ENCODE measurements at regions not wholly inside any gene's neighbourhood (a gene's known extent, or its start where the extent isn't known, plus 50 kb on each side); places are given as distances from the start of the nearest gene placed in this dataset.

GRCh38 chr16:50972876-50973275 lies 178.2 kb downstream of the SALL1 start:
- no peaks in the 10 kb centered on the region for H4K20me1 ChIP-seq (ENCODE audit: insufficient read depth, low read length)
- H3K27ac ChIP-seq (ENCODE audit: low read length): no peak overlapping the region
- no peak overlapping the region for H3K4me2 ChIP-seq (ENCODE audit: insufficient read depth, low read length)
- no peaks in the 10 kb centered on the region for H3K27me3 ChIP-seq (ENCODE audit: insufficient read depth, low read length, poor library complexity)
- no peak overlapping the region for H2AFZ ChIP-seq (ENCODE audit: low read depth, low read length)
- no peak overlapping the region for H3K9ac ChIP-seq (ENCODE audit: low read depth, low read length)
- no peak for DNase-seq
- TF ChIP-seq, protein P1, sequence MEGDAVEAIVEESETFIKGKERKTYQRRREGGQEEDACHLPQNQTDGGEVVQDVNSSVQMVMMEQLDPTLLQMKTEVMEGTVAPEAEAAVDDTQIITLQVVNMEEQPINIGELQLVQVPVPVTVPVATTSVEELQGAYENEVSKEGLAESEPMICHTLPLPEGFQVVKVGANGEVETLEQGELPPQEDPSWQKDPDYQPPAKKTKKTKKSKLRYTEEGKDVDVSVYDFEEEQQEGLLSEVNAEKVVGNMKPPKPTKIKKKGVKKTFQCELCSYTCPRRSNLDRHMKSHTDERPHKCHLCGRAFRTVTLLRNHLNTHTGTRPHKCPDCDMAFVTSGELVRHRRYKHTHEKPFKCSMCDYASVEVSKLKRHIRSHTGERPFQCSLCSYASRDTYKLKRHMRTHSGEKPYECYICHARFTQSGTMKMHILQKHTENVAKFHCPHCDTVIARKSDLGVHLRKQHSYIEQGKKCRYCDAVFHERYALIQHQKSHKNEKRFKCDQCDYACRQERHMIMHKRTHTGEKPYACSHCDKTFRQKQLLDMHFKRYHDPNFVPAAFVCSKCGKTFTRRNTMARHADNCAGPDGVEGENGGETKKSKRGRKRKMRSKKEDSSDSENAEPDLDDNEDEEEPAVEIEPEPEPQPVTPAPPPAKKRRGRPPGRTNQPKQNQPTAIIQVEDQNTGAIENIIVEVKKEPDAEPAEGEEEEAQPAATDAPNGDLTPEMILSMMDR (IDR thresholded peaks at IDR 0.05; ENCODE audit: borderline replicate concordance, extremely low read depth, low read length, poor library complexity, severe bottlenecking): no peak
- no peak for TF ChIP-seq EZH2 (IDR thresholded peaks at IDR 0.05; ENCODE audit: borderline replicate concordance, low read depth, low read length, severe bottlenecking)
- H3K79me2 ChIP-seq (ENCODE audit: insufficient read depth, low read length): no peaks in the 10 kb centered on the region
- H3K4me1 ChIP-seq (ENCODE audit: insufficient read depth, low read length): no peaks in the 10 kb centered on the region
- no peaks in the 10 kb centered on the region for H3K36me3 ChIP-seq (ENCODE audit: insufficient read depth, low read length)
- H3K9me3 ChIP-seq (ENCODE audit: insufficient read depth, low read length, severe bottlenecking): no peaks in the 10 kb centered on the region
- H3K4me3 ChIP-seq (ENCODE audit: low read depth in 1 of 2, low read length in 2 of 2): no peak overlapping the region
- no peak for ATAC-seq (ENCODE audit: insufficient read depth, low read depth)

DNA sequence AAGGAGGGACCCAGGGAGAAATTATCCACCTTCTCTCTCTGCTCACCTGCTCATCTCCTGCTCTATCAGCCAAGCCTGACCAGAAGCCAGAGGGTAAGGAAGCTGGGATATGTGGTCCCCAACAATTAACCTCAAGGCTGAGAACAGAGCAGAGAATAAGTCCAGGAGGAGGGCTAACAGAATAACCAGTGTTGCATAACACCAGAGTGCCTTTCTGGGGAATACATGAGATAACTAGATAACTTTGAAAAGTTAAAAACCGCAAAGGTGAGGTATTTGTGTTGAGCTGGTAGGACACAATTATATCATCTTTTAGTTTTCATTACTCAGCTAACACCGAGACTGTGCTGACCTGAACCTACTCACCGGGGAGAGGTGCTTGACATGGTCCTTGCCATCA lies 180.8 kb downstream of the SALL1 start:
- Histone ChIP-seq H3K4me2 (ENCODE audit: insufficient read depth, low read length) (no peak overlapping the region), H3K79me2 (ENCODE audit: insufficient read depth, low read length) (no peaks in the 10 kb centered on the region), H3K27me3 (ENCODE audit: insufficient read depth, low read length, poor library complexity) (no peaks in the 10 kb centered on the region), H3K9me3 (ENCODE audit: insufficient read depth, low read length, severe bottlenecking) (no peaks in the 10 kb centered on the region), H4K20me1 (ENCODE audit: insufficient read depth, low read length) (no peaks in the 10 kb centered on the region), H3K27ac (ENCODE audit: low read length) (no peak overlapping the region), H3K36me3 (ENCODE audit: insufficient read depth, low read length) (no peaks in the 10 kb centered on the region), H3K4me3 (ENCODE audit: low read depth in 1 of 2, low read length in 2 of 2) (no peak overlapping the region), H3K4me1 (ENCODE audit: insufficient read depth, low read length) (no peaks in the 10 kb centered on the region), H3K9ac (ENCODE audit: low read depth, low read length) (no peak overlapping the region), H2AFZ (ENCODE audit: low read depth, low read length) (no peak overlapping the region)
- DNase-seq (no peak), ATAC-seq (ENCODE audit: insufficient read depth, low read depth) (no peak)
- no peak for TF ChIP-seq EZH2 (IDR thresholded peaks at IDR 0.05; ENCODE audit: borderline replicate concordance, low read depth, low read length, severe bottlenecking)
- TF ChIP-seq, protein P1 (IDR thresholded peaks at IDR 0.05; ENCODE audit: borderline replicate concordance, extremely low read depth, low read length, poor library complexity, severe bottlenecking): no peak

- Histone ChIP-seq H2AFZ (ENCODE audit: low read depth, low read length) (no peak overlapping the region), H4K20me1 (ENCODE audit: insufficient read depth, low read length) (no peaks in the 10 kb centered on the region), H3K79me2 (ENCODE audit: insufficient read depth, low read length) (no peaks in the 10 kb centered on the region), H3K9ac (ENCODE audit: low read depth, low read length) (no peak overlapping the region), H3K4me2 (ENCODE audit: insufficient read depth, low read length) (no peak overlapping the region), H3K36me3 (ENCODE audit: insufficient read depth, low read length) (no peaks in the 10 kb centered on the region), H3K4me3 (ENCODE audit: low read depth in 1 of 2, low read length in 2 of 2) (no peak overlapping the region), H3K27ac (ENCODE audit: low read length) (no peak overlapping the region), H3K27me3 (ENCODE audit: insufficient read depth, low read length, poor library complexity) (no peaks in the 10 kb centered on the region), H3K9me3 (ENCODE audit: insufficient read depth, low read length, severe bottlenecking) (no peaks in the 10 kb centered on the region), H3K4me1 (ENCODE audit: insufficient read depth, low read length) (no peaks in the 10 kb centered on the region)
- ATAC-seq (ENCODE audit: insufficient read depth, low read depth) (no peak), DNase-seq (no peak)
- TF ChIP-seq, protein P1 (IDR thresholded peaks at IDR 0.05; ENCODE audit: borderline replicate concordance, extremely low read depth, low read length, poor library complexity, severe bottlenecking): no peak
- no peak for TF ChIP-seq EZH2 (IDR thresholded peaks at IDR 0.05; ENCODE audit: borderline replicate concordance, low read depth, low read length, severe bottlenecking)
Measured at GRCh38 chr16:50967827-50968612, 183.1 kb downstream of the SALL1 start.

All from DND-41 (cell line).